ENCODE measurements at regions not wholly inside any gene's neighbourhood (a gene's known extent, or its start where the extent isn't known, plus 50 kb on each side); places are given as distances from the start of the nearest gene placed in this dataset.

- H3K36me3 ChIP-seq (ENCODE audit: control insufficient read depth in 2 of 2, extremely low read depth in 1 of 2, insufficient read depth in 2 of 2, low read length in 2 of 2): no peaks in the 10 kb centered on the region
- no peaks in the 10 kb centered on the region for H3K79me2 ChIP-seq (ENCODE audit: control insufficient read depth, insufficient read depth, low read length)
- ChIA-PET CTCF (no interaction called here), POLR2A (no interaction called here)
- H3K9me1 ChIP-seq (replicated peaks; ENCODE audit: control insufficient read depth, extremely low read depth, insufficient read depth, low read length): no peaks in the 10 kb centered on the region
- dilution Hi-C loops (cut with MboI; ENCODE audit: extremely low pct_ligation_motif_present, low sequenced_read_pairs) (no loop called here), intact Hi-C loops (cut with micrococcal nuclease) (no loop called here)
- H4K20me1 ChIP-seq (replicated peaks; ENCODE audit: control insufficient read depth, extremely low read depth, insufficient read depth, low read length): no peaks in the 10 kb centered on the region
- DNase-seq (ENCODE audit: low read depth, low spot score) (no peak), FAIRE-seq (no peak)
- H3K4me1 ChIP-seq (ENCODE audit: control insufficient read depth, extremely low read depth, insufficient read depth, low read length): no peaks in the 10 kb centered on the region
- TF ChIP-seq MYC (IDR thresholded peaks at IDR 0.05; ENCODE audit: low read depth, low read length) (no peak), JUN (IDR thresholded peaks at IDR 0.05; ENCODE audit: borderline replicate concordance, insufficient read depth, insufficient read length, low read depth) (no peak), EZH2 (IDR thresholded peaks at IDR 0.05; ENCODE audit: borderline replicate concordance, low read depth, low read length, severe bottlenecking) (no peak), FOS (IDR thresholded peaks at IDR 0.05; ENCODE audit: borderline replicate concordance, insufficient read depth, low read length) (no peak), POLR2A (IDR thresholded peaks at IDR 0.05; ENCODE audit: low read depth, low read length) (no peak), CTCF (IDR thresholded peaks at IDR 0.05; ENCODE audit: extremely low read depth in 1 of 2, insufficient read depth in 1 of 2, low read depth in 1 of 2, low read length in 2 of 2) (no peak), POLR2AphosphoS5 (IDR thresholded peaks at IDR 0.05; ENCODE audit: insufficient read depth, low read depth, low read length) (no peak), GATA2 (IDR thresholded peaks at IDR 0.05; ENCODE audit: insufficient read depth, insufficient read length, low read depth, low read length) (no peak)
- TF ChIP-seq, protein P1, sequence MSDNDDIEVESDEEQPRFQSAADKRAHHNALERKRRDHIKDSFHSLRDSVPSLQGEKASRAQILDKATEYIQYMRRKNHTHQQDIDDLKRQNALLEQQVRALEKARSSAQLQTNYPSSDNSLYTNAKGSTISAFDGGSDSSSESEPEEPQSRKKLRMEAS (IDR thresholded peaks at IDR 0.05; ENCODE audit: insufficient read depth, insufficient read length): no peak
- no peak overlapping the region for H3K4me3 ChIP-seq (replicated peaks in 1 of 3; ENCODE audit: insufficient read depth in 1 of 3, low read depth in 1 of 3, low read length in 3 of 3)
- no peak overlapping the region for H3K4me2 ChIP-seq (ENCODE audit: insufficient read depth, low read length)
- H2AFZ ChIP-seq (ENCODE audit: low read depth, low read length): no peak overlapping the region
- no TSS peak for BruUV-seq (replicated peaks)
- H3K27ac ChIP-seq (ENCODE audit: insufficient read depth, low read depth, low read length): no peak overlapping the region
- H3K9me3 ChIP-seq (replicated peaks; ENCODE audit: control insufficient read depth, insufficient read depth, low read length): no peaks in the 10 kb centered on the region
- H3K9ac ChIP-seq (replicated peaks; ENCODE audit: extremely low read depth, insufficient read depth, low read length): no peak overlapping the region
- H3K27me3 ChIP-seq (ENCODE audit: control insufficient read depth in 2 of 2, insufficient read depth in 2 of 2, low read length in 2 of 2): peaks cover 7 to 9% of the 10 kb centered on the region in 2 experiments
These were observed 118.3 kb upstream of the MVB12B start for GRCh38 chr9:126208216-126208758.

All from endothelial cell of umbilical vein (primary cell).